H9 (cell line): ENCODE measurements at regions not wholly inside any gene's neighbourhood (a gene's known extent, or its start where the extent isn't known, plus 50 kb on each side); places are given as distances from the start of the nearest gene placed in this dataset.

Source experiments
- DNase-seq: peaks from one replicate; pipeline ENCODE4 v3.0.0-alpha.2; 2017
- H2AFZ ChIP-seq: one replicate; pipeline ENCODE4 v1.6.1; 2013; ENCODE audit warnings: mild to moderate bottlenecking, low read length, control low read depth, moderate library complexity
- H2AK5ac ChIP-seq: 2 replicates; pipeline ENCODE4 v1.6.1; 2013; ENCODE audit warnings: low read length, control low read depth, mixed read lengths; ENCODE audit not compliant: insufficient read length
- H2BK120ac ChIP-seq: one replicate; pipeline ENCODE4 v1.6.1; 2013; ENCODE audit warnings: low read depth, mild to moderate bottlenecking, low read length, control low read depth, inconsistent platforms; ENCODE audit not compliant: poor library complexity, severe bottlenecking
- H2BK12ac ChIP-seq: 2 replicates; pipeline ENCODE4 v1.6.1; 2013; ENCODE audit warnings: low read length, control low read depth, mixed read lengths, low read depth; ENCODE audit not compliant: insufficient read length
- H2BK15ac ChIP-seq: 2 replicates; pipeline ENCODE4 v1.6.1; 2013; ENCODE audit warnings: low read depth, low read length, control low read depth
- H2BK20ac ChIP-seq: one replicate; pipeline ENCODE4 v1.6.1; 2013; ENCODE audit warnings: low read depth, mild to moderate bottlenecking, low read length, control low read depth, inconsistent platforms; ENCODE audit not compliant: poor library complexity, severe bottlenecking
- H2BK5ac ChIP-seq: 2 replicates; pipeline ENCODE4 v1.6.1; 2013; ENCODE audit warnings: low read length, control low read depth, mixed read lengths; ENCODE audit not compliant: insufficient read length
- H3K14ac ChIP-seq: 2 replicates; pipeline ENCODE4 v1.6.1; 2013; ENCODE audit warnings: low read length, control low read depth; ENCODE audit not compliant: insufficient read depth
- H3K18ac ChIP-seq: 2 replicates; pipeline ENCODE4 v1.6.1; 2013; ENCODE audit warnings: low read depth, mild to moderate bottlenecking, mixed read lengths, low read length, control low read depth; ENCODE audit not compliant: insufficient read length
- H3K23ac ChIP-seq: 2 replicates; pipeline ENCODE4 v1.6.1; 2013; ENCODE audit warnings: low read length, control low read depth, mixed read lengths, low read depth; ENCODE audit not compliant: insufficient read length
- H3K23me2 ChIP-seq: 2 replicates; pipeline ENCODE4 v1.6.1; 2013; ENCODE audit warnings: low read depth, mild to moderate bottlenecking, mixed read lengths, low read length, control low read depth; ENCODE audit not compliant: insufficient read length, poor library complexity, severe bottlenecking
- H3K27ac ChIP-seq: 2 replicates; pipeline ENCODE4 v1.5.1; 2013; ENCODE audit warnings: low read length, control low read depth, mixed read lengths, low read depth; ENCODE audit not compliant: insufficient read length
- H3K27me3 ChIP-seq: 2 replicates; pipeline ENCODE4 v1.6.1; 2013; ENCODE audit warnings: low read length, control low read depth, inconsistent platforms; ENCODE audit not compliant: insufficient read depth
- H3K4ac ChIP-seq: 2 replicates; pipeline ENCODE4 v1.6.1; 2013; ENCODE audit warnings: low read depth, mild to moderate bottlenecking, control low read depth, inconsistent platforms, low read length, moderate library complexity
- H3K4me1 ChIP-seq: 2 replicates; pipeline ENCODE4 v1.6.1; 2013; ENCODE audit warnings: low read length, control low read depth, inconsistent platforms; ENCODE audit not compliant: insufficient read depth
- H3K4me2 ChIP-seq: 2 replicates; pipeline ENCODE4 v1.6.1; 2013; ENCODE audit warnings: low read length, control low read depth, mixed read lengths; ENCODE audit not compliant: insufficient read length, insufficient read depth
- H3K56ac ChIP-seq: 2 replicates; pipeline ENCODE4 v1.6.1; 2013; ENCODE audit warnings: low read depth, mild to moderate bottlenecking, mixed read lengths, low read length, control low read depth; ENCODE audit not compliant: insufficient read length
- H3K79me1 ChIP-seq: 2 replicates; pipeline ENCODE4 v1.6.1; 2013; ENCODE audit warnings: low read depth, mild to moderate bottlenecking, moderate library complexity, low read length, control low read depth, inconsistent platforms; ENCODE audit not compliant: insufficient read depth, poor library complexity, severe bottlenecking
- H3K79me2 ChIP-seq: 2 replicates; pipeline ENCODE4 v1.6.1; 2013; ENCODE audit warnings: low read length, control low read depth, inconsistent platforms; ENCODE audit not compliant: insufficient read depth
- H3K9ac ChIP-seq: 2 replicates; pipeline ENCODE4 v1.6.1; 2013; ENCODE audit warnings: low read length, control low read depth, mixed read lengths; ENCODE audit not compliant: insufficient read length; ENCODE audit errors: extremely low read depth
- H3K9me3 ChIP-seq: one replicate; pipeline ENCODE4 v1.6.1; 2013; ENCODE audit warnings: low read depth, low read length, inconsistent platforms; ENCODE audit not compliant: control insufficient read depth
- H3T11ph ChIP-seq: one replicate; pipeline ENCODE4 v1.6.1; 2013; ENCODE audit warnings: mild to moderate bottlenecking, low read length, control low read depth, inconsistent platforms
- H4K20me1 ChIP-seq: one replicate; pipeline ENCODE4 v1.6.1; 2013; ENCODE audit not compliant: control insufficient read depth, insufficient read length, insufficient read depth
- H4K5ac ChIP-seq: 2 replicates; pipeline ENCODE4 v1.6.1; 2013; ENCODE audit warnings: low read depth, mild to moderate bottlenecking, mixed read lengths, low read length, control low read depth; ENCODE audit not compliant: insufficient read length
- H4K8ac ChIP-seq: replicated peaks from 2 replicates; pipeline ENCODE4 v1.6.1; 2013; ENCODE audit warnings: low read length, control low read depth, mixed read lengths, low read depth; ENCODE audit not compliant: insufficient read length
- H4K91ac ChIP-seq: 2 replicates; pipeline ENCODE4 v1.6.1; 2013; ENCODE audit warnings: low read depth, mild to moderate bottlenecking, moderate library complexity, mixed read lengths, low read length, control low read depth; ENCODE audit not compliant: insufficient read length
- H3K27ac Mint-ChIP-seq, 3 experiments: 2 replicates in 2 of 3; 3 replicates in 1 of 3; pipeline ENCODE4 v1.8.0; 2020 to 2021; ENCODE audit warnings: mixed read lengths in 3 of 3, mild to moderate bottlenecking in 1 of 3, moderate library complexity in 1 of 3
- H3K27me3 Mint-ChIP-seq: 2 replicates; pipeline ENCODE4 v1.8.0; 2021; ENCODE audit warnings: low read depth, mild to moderate bottlenecking, moderate library complexity, mixed read lengths
- H3K36me3 Mint-ChIP-seq, 3 experiments: 2 replicates in 2 of 3; 3 replicates in 1 of 3; pipeline ENCODE4 v1.8.0; 2020 to 2021; ENCODE audit warnings: low read depth in 3 of 3, mixed read lengths in 3 of 3; ENCODE audit not compliant: insufficient read depth in 1 of 3
- H3K4me1 Mint-ChIP-seq, 2 experiments: 2 replicates each; pipeline ENCODE4 v1.8.0; 2020; ENCODE audit warnings: mixed read lengths in 2 of 2
- H3K4me3 Mint-ChIP-seq, 2 experiments: 2 replicates in 1 of 2; 3 replicates in 1 of 2; pipeline ENCODE4 v1.8.0; 2020 to 2021; ENCODE audit warnings: mild to moderate bottlenecking in 2 of 2, mixed read lengths in 2 of 2, moderate library complexity in 1 of 2
- H3K9me3 Mint-ChIP-seq, 2 experiments: 2 replicates in 1 of 2; 3 replicates in 1 of 2; pipeline ENCODE4 v1.8.0; 2020; ENCODE audit warnings: mild to moderate bottlenecking in 2 of 2, mixed read lengths in 2 of 2, moderate library complexity in 1 of 2
- CTCF ChIP-seq: fragments of 200-600 bp; sonication (generic); conservative IDR thresholded peaks from 3 replicates; pipeline ENCODE4 v1.8.0; 2021; ENCODE audit warnings: antibody characterized with exemption, mild to moderate bottlenecking
- WGBS: extraction: QIAGEN DNeasy Blood & Tissue Kit; methylation state at CpG from one replicate; pipeline ENCODE4 v1.1.7; 2013; ENCODE audit warnings: missing lambda C conversion rate, low lambda C conversion rate, mixed read lengths; ENCODE audit not compliant: insufficient read length; ENCODE audit errors: extremely low coverage; 5-methylcytosine and 5-hydroxymethylcytosine counted together

DNA sequence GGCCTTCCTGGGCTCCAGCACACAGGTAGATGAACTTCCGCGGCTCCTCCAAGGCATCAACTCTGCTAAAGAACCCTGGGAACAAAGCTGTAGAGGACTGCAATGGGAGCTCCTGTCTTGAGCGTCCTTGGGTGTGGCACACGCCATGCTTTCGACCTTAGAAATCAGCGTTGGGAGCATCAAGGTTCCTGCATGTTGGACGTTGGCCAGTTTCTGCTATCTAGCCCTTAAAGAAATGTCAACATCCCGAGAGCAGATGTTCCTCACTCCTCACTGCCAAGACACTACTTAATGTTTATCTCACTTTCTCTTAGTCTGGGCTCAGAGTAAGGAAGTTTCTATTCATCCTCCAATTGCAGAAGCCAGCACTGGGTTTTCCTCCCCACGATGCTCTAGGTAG, 70.6 kb upstream of the MEDAG start:
- Histone ChIP-seq H4K20me1 (no peaks in the 10 kb centered on the region), H3K9me3 (no peaks in the 10 kb centered on the region), H4K91ac (no peak overlapping the region), H2BK120ac (no peak overlapping the region), H4K5ac (no peak overlapping the region), H4K8ac (no peak overlapping the region), H2BK5ac (no peak overlapping the region), H3T11ph (no peak overlapping the region), H3K4me1 (no peaks in the 10 kb centered on the region), H2BK15ac (no peak overlapping the region), H3K23me2 (no peaks in the 10 kb centered on the region), H2AK5ac (no peak overlapping the region), H3K9ac (no peak overlapping the region), H3K27me3 (no peaks in the 10 kb centered on the region), H2BK12ac (no peak overlapping the region), H3K79me1 (no peaks in the 10 kb centered on the region), H2BK20ac (no peak overlapping the region), H2AFZ (no peak overlapping the region), H3K4me2 (no peak overlapping the region), H3K79me2 (no peaks in the 10 kb centered on the region), H3K18ac (no peak overlapping the region), H3K4ac (no peak overlapping the region), H3K27ac (no peak overlapping the region), H3K14ac (no peak overlapping the region), H3K56ac (no peak overlapping the region), H3K23ac (no peak overlapping the region)
- no CpG with 5 or more reads among the region's 9 CpGs for WGBS
- peaks cover 7 to 8% of the 10 kb centered on the region in 2 experiments; a peak in 4 of 5 replicates for H3K9me3 Mint-ChIP-seq
- H3K4me3 Mint-ChIP-seq: no peak overlapping the region
- peaks cover 16% of the 10 kb centered on the region for H3K27me3 Mint-ChIP-seq
- no peak for TF ChIP-seq CTCF
- no peak for DNase-seq
- no peak overlapping the region for H3K27ac Mint-ChIP-seq
- peaks cover 9 to 14% of the 10 kb centered on the region in 2 experiments for H3K4me1 Mint-ChIP-seq
- H3K36me3 Mint-ChIP-seq: peaks cover 0 to 2% (median 0%) of the 10 kb centered on the region in 3 experiments; a peak in 1 of 7 replicates
